Right lobe of liver (tissue), 4 donors: ENCODE measurements at regions not wholly inside any gene's neighbourhood (a gene's known extent, or its start where the extent isn't known, plus 50 kb on each side); places are given as distances from the start of the nearest gene placed in this dataset.

Experiments
- CTCF ChIP-seq, 4 donors: fragments of 200-600 bp in 3 of 4; fragments of 450-650 bp in 1 of 4; IDR thresholded peaks; one replicate each; pipeline versions ENCODE4 v1.5.1 to v1.8.0; 2016 to 2022; ENCODE audit warnings: antibody characterized with exemption in 4 of 4, mild to moderate bottlenecking in 2 of 4
- POLR2A ChIP-seq: fragments of 450-650 bp; IDR thresholded peaks from one replicate; pipeline ENCODE4 v1.6.1; 2017; ENCODE audit warnings: antibody characterized with exemption, mild to moderate bottlenecking
- donor health status: DM: no; HTN: no; CAD: no.
- donor health status: DM: no; HTN: no; CAD: no.
- donor health status: DM: no; HTN: yes; CAD: no.

GRCh38 chr20:57894096-57894495 lies 184.3 kb upstream of the PMEPA1 start:
- TF ChIP-seq POLR2A, result no peak
- TF ChIP-seq CTCF (IDR thresholded peaks at IDR 0.05), result no peak
